Body of pancreas (tissue), 4 donors: ENCODE measurements at regions not wholly inside any gene's neighbourhood (a gene's known extent, or its start where the extent isn't known, plus 50 kb on each side); places are given as distances from the start of the nearest gene placed in this dataset.
"Not testable (repeated sequence)": the region's sequence is repeated elsewhere in the genome, so short reads cannot be mapped to it uniquely, and the experiment has no call there.

Experiments
- ATAC-seq: fragments of 150-250 bp; one replicate; pipeline ENCODE4 v1.9.1; 2016
- DNase-seq, 4 donors: peaks; one replicate each; pipeline ENCODE4 v3.0.0-alpha.2; 2019
- H3K27ac ChIP-seq, 4 donors: fragments of 200-600 bp; sonication (generic); 1 replicate in 3 of 4; 2 replicates in 1 of 4; pipeline versions ENCODE4 v1.5.1 to v1.6.1; 2016 to 2019; ENCODE audit warnings: mild to moderate bottlenecking in 1 of 4, mixed read lengths in 1 of 4, moderate library complexity in 1 of 4
- H3K27me3 ChIP-seq, 2 donors: fragments of 200-600 bp; sonication (generic); one replicate each; pipeline ENCODE4 v1.6.0; 2016; ENCODE audit warnings: mild to moderate bottlenecking in 1 of 2
- H3K36me3 ChIP-seq, 2 donors: fragments of 200-600 bp; sonication (generic); replicated peaks in 1 of 2; 2 replicates each; pipeline ENCODE4 v1.5.1; 2016; ENCODE audit warnings: low read depth in 2 of 2; ENCODE audit not compliant: insufficient read depth in 1 of 2
- H3K4me1 ChIP-seq: fragments of 200-600 bp; sonication (generic); one replicate; pipeline ENCODE4 v1.6.0; 2016
- H3K4me3 ChIP-seq, 2 donors: fragments of 200-600 bp; sonication (generic); 1 replicate in 1 of 2; 2 replicates in 1 of 2; pipeline ENCODE4 v1.5.1; 2016 to 2019
- H3K9me3 ChIP-seq, 3 donors: fragments of 200-600 bp; sonication (generic); 1 replicate in 2 of 3; 2 replicates in 1 of 3; pipeline ENCODE4 v1.5.1; 2016
- POLR2A ChIP-seq, 3 donors: fragments of 450-650 bp; IDR thresholded peaks; one replicate each; pipeline ENCODE4 v1.6.1; 2016; ENCODE audit warnings: antibody characterized with exemption in 3 of 3, mild to moderate bottlenecking in 2 of 3
- WGBS, 2 donors: methylation state at CpG; one replicate each; pipeline ENCODE4 v1.1.5; 2017; 5-methylcytosine and 5-hydroxymethylcytosine counted together
- intact Hi-C: fragments of 100-400 bp; cut with DNase I; formaldehyde crosslinking; loops from one replicate; pipeline ENCODE4 v1.15.1; 2023
- TF ChIP-seq, protein P1 (sequence below), 7 experiments: fragments of 450-650 bp in 4 of 7; fragments of 200-600 bp in 3 of 7; sonication (generic) in 3 of 7; IDR thresholded peaks; one replicate each; pipeline ENCODE4 v1.5.1; 2016 to 2019; ENCODE audit warnings: antibody characterized with exemption in 7 of 7

DNA sequence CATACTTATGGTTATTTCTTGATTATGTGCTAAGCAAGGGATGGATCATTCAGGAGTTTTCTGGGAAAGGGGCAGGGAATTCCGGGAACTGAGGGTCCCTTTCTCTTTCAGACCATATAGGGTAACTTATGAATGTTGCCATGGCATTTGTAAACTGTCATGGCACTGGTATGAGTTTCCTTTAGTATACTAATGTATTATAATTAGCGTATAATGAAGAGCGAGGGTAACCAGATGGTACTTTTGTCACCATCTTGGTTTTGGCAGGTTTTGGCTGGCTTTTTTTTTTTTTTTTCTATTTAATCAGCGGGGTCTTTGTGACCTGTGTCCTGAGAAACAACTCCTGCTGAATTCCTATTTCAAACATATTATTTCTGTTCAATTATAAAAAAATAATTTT is 237.6 kb upstream of the PTER start:
- no peak overlapping the region for H3K4me3 ChIP-seq
- no peak for ATAC-seq
- no peak for DNase-seq
- no peak overlapping the region for H3K27ac ChIP-seq
- H3K4me1 ChIP-seq: no peaks in the 10 kb centered on the region
- H3K27me3 ChIP-seq: no peaks in the 10 kb centered on the region
- 80 to 82% methylated on average over 4 of the region's 4 CpGs for WGBS, 2 donors
- no peaks in the 10 kb centered on the region for H3K36me3 ChIP-seq
- intact Hi-C loops: no loop called here
- no peaks in the 10 kb centered on the region for H3K9me3 ChIP-seq
- TF ChIP-seq, protein P1, sequence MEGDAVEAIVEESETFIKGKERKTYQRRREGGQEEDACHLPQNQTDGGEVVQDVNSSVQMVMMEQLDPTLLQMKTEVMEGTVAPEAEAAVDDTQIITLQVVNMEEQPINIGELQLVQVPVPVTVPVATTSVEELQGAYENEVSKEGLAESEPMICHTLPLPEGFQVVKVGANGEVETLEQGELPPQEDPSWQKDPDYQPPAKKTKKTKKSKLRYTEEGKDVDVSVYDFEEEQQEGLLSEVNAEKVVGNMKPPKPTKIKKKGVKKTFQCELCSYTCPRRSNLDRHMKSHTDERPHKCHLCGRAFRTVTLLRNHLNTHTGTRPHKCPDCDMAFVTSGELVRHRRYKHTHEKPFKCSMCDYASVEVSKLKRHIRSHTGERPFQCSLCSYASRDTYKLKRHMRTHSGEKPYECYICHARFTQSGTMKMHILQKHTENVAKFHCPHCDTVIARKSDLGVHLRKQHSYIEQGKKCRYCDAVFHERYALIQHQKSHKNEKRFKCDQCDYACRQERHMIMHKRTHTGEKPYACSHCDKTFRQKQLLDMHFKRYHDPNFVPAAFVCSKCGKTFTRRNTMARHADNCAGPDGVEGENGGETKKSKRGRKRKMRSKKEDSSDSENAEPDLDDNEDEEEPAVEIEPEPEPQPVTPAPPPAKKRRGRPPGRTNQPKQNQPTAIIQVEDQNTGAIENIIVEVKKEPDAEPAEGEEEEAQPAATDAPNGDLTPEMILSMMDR (IDR thresholded peaks at IDR 0.05): no peak
- no peak for TF ChIP-seq POLR2A (IDR thresholded peaks at IDR 0.05)

- WGBS, 2 donors: 80 to 96% methylated on average over 1 of the region's 1 CpG
- H3K4me3 ChIP-seq, DNase-seq, H3K27me3 ChIP-seq, intact Hi-C loops, H3K27ac ChIP-seq, H3K36me3 ChIP-seq, ATAC-seq, H3K4me1 ChIP-seq: not testable (repeated sequence)
- peaks cover 0 to 11% (median 0%) of the 10 kb centered on the region in 3 donors for H3K9me3 ChIP-seq
These were observed 213.2 kb upstream of the PTER start for GRCh38 chr10:16223618-16224017.

DNA sequence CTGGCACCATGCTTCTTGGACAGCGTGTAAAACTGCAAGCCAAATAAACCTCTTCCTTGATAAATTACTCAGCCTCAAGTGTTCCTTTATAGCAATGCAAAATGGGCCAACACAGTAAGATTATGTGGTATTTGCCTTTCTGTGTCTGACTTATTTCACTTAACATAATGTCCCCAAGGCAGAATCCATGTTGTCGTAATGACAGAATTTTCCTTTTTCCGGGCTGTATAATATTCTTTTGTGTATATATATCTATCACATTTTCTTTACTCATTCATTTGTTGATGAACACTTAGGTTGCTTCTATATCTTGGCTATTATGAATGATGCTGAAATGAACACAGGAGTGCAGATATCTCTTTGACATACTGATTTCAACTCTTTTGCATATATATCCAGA is 209.1 kb upstream of the PTER start:
- no peak overlapping the region for H3K4me3 ChIP-seq
- no peaks in the 10 kb centered on the region for H3K4me1 ChIP-seq
- H3K9me3 ChIP-seq: peaks cover 0 to 6% (median 0%) of the 10 kb centered on the region in 3 donors
- 60 to 64% methylated on average over 3 of the region's 3 CpGs for WGBS, 2 donors
- DNase-seq: no peak
- H3K36me3 ChIP-seq: no peaks in the 10 kb centered on the region
- intact Hi-C loops: no loop called here
- ATAC-seq: no peak
- H3K27ac ChIP-seq: no peak overlapping the region
- no peaks in the 10 kb centered on the region for H3K27me3 ChIP-seq
- TF ChIP-seq POLR2A (IDR thresholded peaks at IDR 0.05): no peak

- WGBS, 2 donors: 59 to 70% methylated on average over 2 of the region's 2 CpGs
- ATAC-seq (no peak), DNase-seq (no peak)
- intact Hi-C loops: no loop called here
- no peak overlapping the region for H3K27ac ChIP-seq
- no peaks in the 10 kb centered on the region for H3K27me3 ChIP-seq
- H3K36me3 ChIP-seq: no peaks in the 10 kb centered on the region
- no peaks in the 10 kb centered on the region for H3K4me1 ChIP-seq
- no peak for TF ChIP-seq POLR2A (IDR thresholded peaks at IDR 0.05)
- TF ChIP-seq, protein P1 (IDR thresholded peaks at IDR 0.05): no peak
- no peaks in the 10 kb centered on the region for H3K9me3 ChIP-seq
- no peak overlapping the region for H3K4me3 ChIP-seq
These were observed 205.6 kb upstream of the PTER start for GRCh38 chr10:16231176-16231575.

DNA sequence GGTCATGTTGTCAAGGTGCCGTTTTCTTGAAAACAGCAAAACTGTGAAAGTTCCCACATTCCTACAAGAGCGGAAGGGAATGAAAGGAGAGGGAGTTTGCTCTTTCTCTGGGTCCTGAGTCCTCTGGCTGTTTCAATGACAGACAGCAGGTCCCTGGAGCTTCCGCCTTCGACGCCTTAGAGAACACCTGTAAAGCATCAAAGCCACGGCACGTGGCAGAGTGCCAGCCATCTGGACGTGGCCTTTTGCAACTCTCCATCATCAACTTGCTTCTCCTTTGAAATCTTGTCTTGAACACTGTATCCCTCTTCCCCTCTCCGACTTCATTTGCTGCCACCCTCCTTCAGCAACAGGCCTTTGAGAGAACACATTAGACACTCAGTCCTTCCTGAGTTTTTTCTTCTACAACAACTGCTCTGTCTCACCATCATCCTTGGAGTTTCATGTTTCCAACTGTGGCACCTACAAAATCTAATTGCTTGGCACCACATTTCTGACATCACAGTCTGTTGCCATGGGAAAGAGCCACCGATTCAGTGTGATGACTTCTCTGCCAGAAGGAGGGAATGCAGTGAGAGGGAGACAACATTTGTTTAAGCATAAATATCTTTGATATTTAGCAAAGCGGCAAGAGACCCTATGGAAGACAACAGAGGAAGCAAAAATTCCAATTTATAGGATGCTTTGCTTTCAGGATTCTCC is 204.9 kb upstream of the PTER start:
- Histone ChIP-seq H3K36me3 (no peaks in the 10 kb centered on the region), H3K4me1 (no peaks in the 10 kb centered on the region), H3K4me3 (no peak overlapping the region), H3K27me3 (no peaks in the 10 kb centered on the region), H3K27ac (no peak overlapping the region), H3K9me3 (no peaks in the 10 kb centered on the region)
- ATAC-seq (no peak), DNase-seq (no peak)
- intact Hi-C loops: no loop called here
- TF ChIP-seq, protein P1 (IDR thresholded peaks at IDR 0.05): no peak
- TF ChIP-seq POLR2A (IDR thresholded peaks at IDR 0.05): no peak
- WGBS, 2 donors: 53 to 54% methylated on average over 11 of the region's 11 CpGs

DNA sequence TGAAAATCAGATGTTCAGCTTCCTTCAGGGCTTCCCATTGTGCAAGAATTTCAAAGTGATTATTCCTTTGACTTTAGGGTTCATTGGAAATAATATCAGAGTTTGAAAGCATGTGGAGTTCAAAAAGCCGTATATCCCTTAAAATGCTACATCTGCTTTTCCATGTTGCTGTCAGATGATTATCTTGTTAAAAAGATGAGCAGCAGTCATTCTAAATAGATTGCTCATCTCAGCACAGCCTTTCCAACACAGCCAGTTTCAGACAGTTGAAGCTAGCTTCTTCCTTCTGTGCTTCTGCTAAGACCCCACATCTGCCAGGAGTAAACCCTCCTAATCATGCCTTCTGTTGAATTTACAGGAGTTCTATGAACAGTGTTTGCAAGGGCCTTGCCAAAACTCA is 204.4 kb upstream of the PTER start:
- intact Hi-C loops: no loop called here
- WGBS, 2 donors: 54 to 61% methylated on average over 1 of the region's 1 CpG
- no peaks in the 10 kb centered on the region for H3K27me3 ChIP-seq
- no peak overlapping the region for H3K4me3 ChIP-seq
- DNase-seq (no peak), ATAC-seq (no peak)
- TF ChIP-seq, protein P1 (IDR thresholded peaks at IDR 0.05): no peak
- TF ChIP-seq POLR2A (IDR thresholded peaks at IDR 0.05): no peak
- no peaks in the 10 kb centered on the region for H3K9me3 ChIP-seq
- H3K4me1 ChIP-seq: no peaks in the 10 kb centered on the region
- H3K27ac ChIP-seq: no peak overlapping the region
- H3K36me3 ChIP-seq: no peaks in the 10 kb centered on the region
